HG02840 (cell line): ENCODE measurements at regions not wholly inside any gene's neighbourhood (a gene's known extent, or its start where the extent isn't known, plus 50 kb on each side); places are given as distances from the start of the nearest gene placed in this dataset.

Experiments
- ATAC-seq: cut with Tn5 transposase; IDR thresholded peaks from one replicate; pipeline ENCODE4 v1.9.1; 2021; ENCODE audit warnings: mild to moderate bottlenecking, moderate library complexity, moderate number of reproducible peaks; ENCODE audit not compliant: unreplicated experiment, low FRiP score

GRCh38 chr5:5626412-5626811, 203.9 kb downstream of the ICE1 start:
- no peak for ATAC-seq

- ATAC-seq: no peak
These were observed 203.0 kb downstream of the ICE1 start for GRCh38 chr5:5625491-5625890.

GRCh38 chr5:5623397-5623796, 200.9 kb downstream of the ICE1 start:
- ATAC-seq: no peak

- no peak for ATAC-seq
These were observed 200.3 kb downstream of the ICE1 start for GRCh38 chr5:5622806-5623205.

- no peak for ATAC-seq
These were observed 197.1 kb downstream of the ICE1 start for GRCh38 chr5:5619546-5619945.

GRCh38 chr5:5617024-5617423, 194.5 kb downstream of the ICE1 start:
- ATAC-seq: no peak

GRCh38 chr5:5616247-5616895, 193.9 kb downstream of the ICE1 start:
- ATAC-seq: no peak

GRCh38 chr5:5615569-5615968, 193.1 kb downstream of the ICE1 start:
- no peak for ATAC-seq

- ATAC-seq: no peak
These were observed 190.9 kb downstream of the ICE1 start for GRCh38 chr5:5613261-5613990.

GRCh38 chr5:5612096-5612495, 189.6 kb downstream of the ICE1 start:
- no peak for ATAC-seq

GRCh38 chr5:5609935-5610334, 187.5 kb downstream of the ICE1 start:
- no peak for ATAC-seq

GRCh38 chr5:5605170-5605764, 182.8 kb downstream of the ICE1 start:
- ATAC-seq: no peak

- no peak for ATAC-seq
These were observed 180.1 kb downstream of the ICE1 start for GRCh38 chr5:5602554-5602953.

GRCh38 chr5:5598547-5599113, 176.2 kb downstream of the ICE1 start:
- no peak for ATAC-seq

- no peak for ATAC-seq
These were observed 170.9 kb downstream of the ICE1 start for GRCh38 chr5:5593391-5593790.

- no peak for ATAC-seq
These were observed 170.1 kb downstream of the ICE1 start for GRCh38 chr5:5592541-5592940.

GRCh38 chr5:5591567-5591966, 169.1 kb downstream of the ICE1 start:
- no peak for ATAC-seq

- ATAC-seq: no peak
These were observed 167.4 kb downstream of the ICE1 start for GRCh38 chr5:5589857-5590256.

- no peak for ATAC-seq
These were observed 166.7 kb downstream of the ICE1 start for GRCh38 chr5:5588887-5589826.

GRCh38 chr5:5588386-5588785, 165.9 kb downstream of the ICE1 start:
- no peak for ATAC-seq
